SU-DHL-6 (cell line): ENCODE measurements at regions not wholly inside any gene's neighbourhood (a gene's known extent, or its start where the extent isn't known, plus 50 kb on each side); places are given as distances from the start of the nearest gene placed in this dataset.

Experiments used
- EZH2phosphoT487 ChIP-seq: fragments of 200-600 bp; sonication (generic), shearing (Covaris generic); conservative IDR thresholded peaks from 2 replicates; pipeline ENCODE4 v1.6.1; 2018; ENCODE audit warnings: mild to moderate bottlenecking, antibody characterized with exemption, low read length, moderate library complexity, mixed read lengths
- TF ChIP-seq, protein P1 (sequence below): fragments of 200-600 bp; sonication (generic); IDR thresholded peaks from one replicate; pipeline ENCODE4 v1.5.1; 2017; ENCODE audit warnings: antibody characterized with exemption, mild to moderate bottlenecking, low read length, moderate library complexity; ENCODE audit not compliant: insufficient read depth, poor library complexity, severe bottlenecking

DNA sequence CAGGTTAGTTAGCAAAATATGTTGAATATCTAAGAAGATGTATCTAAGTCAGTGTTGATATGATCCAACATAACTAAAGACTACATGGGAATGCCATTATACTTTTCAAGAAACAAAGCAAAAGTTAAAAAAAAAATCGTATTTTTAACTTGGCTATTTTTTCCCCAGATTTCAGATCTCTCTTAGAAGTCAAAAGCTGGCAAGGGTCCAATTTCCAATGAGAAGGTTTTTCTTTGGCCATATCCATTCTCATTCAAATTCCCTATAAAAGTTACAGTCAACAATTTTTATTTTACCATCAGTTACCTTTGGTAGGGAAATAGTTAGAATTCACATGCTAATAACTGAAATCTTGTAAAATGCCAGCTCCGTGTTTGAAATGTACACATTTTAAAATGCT lies 70.5 kb upstream of the FAT3 start:
- TF ChIP-seq, protein P1, sequence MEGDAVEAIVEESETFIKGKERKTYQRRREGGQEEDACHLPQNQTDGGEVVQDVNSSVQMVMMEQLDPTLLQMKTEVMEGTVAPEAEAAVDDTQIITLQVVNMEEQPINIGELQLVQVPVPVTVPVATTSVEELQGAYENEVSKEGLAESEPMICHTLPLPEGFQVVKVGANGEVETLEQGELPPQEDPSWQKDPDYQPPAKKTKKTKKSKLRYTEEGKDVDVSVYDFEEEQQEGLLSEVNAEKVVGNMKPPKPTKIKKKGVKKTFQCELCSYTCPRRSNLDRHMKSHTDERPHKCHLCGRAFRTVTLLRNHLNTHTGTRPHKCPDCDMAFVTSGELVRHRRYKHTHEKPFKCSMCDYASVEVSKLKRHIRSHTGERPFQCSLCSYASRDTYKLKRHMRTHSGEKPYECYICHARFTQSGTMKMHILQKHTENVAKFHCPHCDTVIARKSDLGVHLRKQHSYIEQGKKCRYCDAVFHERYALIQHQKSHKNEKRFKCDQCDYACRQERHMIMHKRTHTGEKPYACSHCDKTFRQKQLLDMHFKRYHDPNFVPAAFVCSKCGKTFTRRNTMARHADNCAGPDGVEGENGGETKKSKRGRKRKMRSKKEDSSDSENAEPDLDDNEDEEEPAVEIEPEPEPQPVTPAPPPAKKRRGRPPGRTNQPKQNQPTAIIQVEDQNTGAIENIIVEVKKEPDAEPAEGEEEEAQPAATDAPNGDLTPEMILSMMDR: no peak
- TF ChIP-seq EZH2phosphoT487: no peak
